Neuronal stem cell (in vitro differentiated cells): ENCODE measurements at regions not wholly inside any gene's neighbourhood (a gene's known extent, or its start where the extent isn't known, plus 50 kb on each side); places are given as distances from the start of the nearest gene placed in this dataset.

ENCODE experiments used
- DNase-seq: peaks from one replicate; pipeline ENCODE4 v3.0.0-alpha.2; 2013; ENCODE audit warnings: low spot score
- H2AFZ ChIP-seq: one replicate; pipeline ENCODE4 v1.6.1; 2013; ENCODE audit warnings: mild to moderate bottlenecking, low read length, inconsistent platforms
- H2AK5ac ChIP-seq: 2 replicates; pipeline ENCODE4 v1.6.1; 2013; ENCODE audit warnings: low read depth, mild to moderate bottlenecking, inconsistent platforms, low read length, moderate library complexity, mixed read lengths
- H2BK120ac ChIP-seq: 2 replicates; pipeline ENCODE4 v1.6.1; 2013; ENCODE audit warnings: low read depth, mild to moderate bottlenecking, inconsistent platforms, low read length, moderate library complexity, mixed read lengths
- H2BK12ac ChIP-seq: one replicate; pipeline ENCODE4 v1.6.1; 2013; ENCODE audit warnings: low read length, inconsistent platforms
- H2BK15ac ChIP-seq: 2 replicates; pipeline ENCODE4 v1.6.1; 2013; ENCODE audit warnings: mild to moderate bottlenecking, low read length, inconsistent platforms, mixed read lengths
- H2BK5ac ChIP-seq: one replicate; pipeline ENCODE4 v1.6.1; 2013; ENCODE audit warnings: inconsistent platforms, mild to moderate bottlenecking, low read length, moderate library complexity
- H3K14ac ChIP-seq: one replicate; pipeline ENCODE4 v1.6.1; 2013; ENCODE audit warnings: low read length, inconsistent platforms
- H3K18ac ChIP-seq: 2 replicates; pipeline ENCODE4 v1.6.1; 2013; ENCODE audit warnings: low read length, inconsistent platforms
- H3K23ac ChIP-seq: 2 replicates; pipeline ENCODE4 v1.6.1; 2013; ENCODE audit warnings: low read depth, mild to moderate bottlenecking, mixed read lengths, low read length, inconsistent platforms; ENCODE audit not compliant: poor library complexity
- H3K27ac ChIP-seq: replicated peaks from 3 replicates; pipeline ENCODE4 v1.5.1; 2013; ENCODE audit warnings: low read length, inconsistent platforms
- H3K27me3 ChIP-seq, 3 experiments: 2 replicates each; pipeline ENCODE4 v1.6.1; 2013; ENCODE audit warnings: low read length in 3 of 3, mild to moderate bottlenecking in 2 of 3, inconsistent platforms in 1 of 3, low read depth in 1 of 3, mixed read lengths in 1 of 3, moderate library complexity in 1 of 3; ENCODE audit not compliant: control insufficient read depth in 3 of 3, insufficient read depth in 3 of 3
- H3K36me3 ChIP-seq, 2 donors: replicated peaks in 1 of 2; 2 replicates each; pipeline ENCODE4 v1.6.1; 2013; ENCODE audit warnings: low read length in 2 of 2; ENCODE audit not compliant: control insufficient read depth in 2 of 2, insufficient read depth in 2 of 2
- H3K4ac ChIP-seq: 2 replicates; pipeline ENCODE4 v1.6.1; 2013; ENCODE audit warnings: inconsistent platforms, mild to moderate bottlenecking, low read length, moderate library complexity
- H3K4me1 ChIP-seq, 2 donors: 1 replicate in 1 of 2; 2 replicates in 1 of 2; pipeline ENCODE4 v1.6.1; 2013; ENCODE audit warnings: low read length in 2 of 2, low read depth in 1 of 2; ENCODE audit not compliant: control insufficient read depth in 2 of 2, insufficient read depth in 1 of 2
- H3K4me2 ChIP-seq: one replicate; pipeline ENCODE4 v1.6.1; 2013; ENCODE audit warnings: mild to moderate bottlenecking, low read length, inconsistent platforms; ENCODE audit not compliant: insufficient read depth, poor library complexity, severe bottlenecking
- H3K4me3 ChIP-seq, 2 donors: 2 replicates each; pipeline ENCODE4 v1.5.1; 2013; ENCODE audit warnings: low read length in 2 of 2, mild to moderate bottlenecking in 2 of 2, inconsistent platforms in 1 of 2, moderate library complexity in 1 of 2
- H3K79me1 ChIP-seq: one replicate; pipeline ENCODE4 v1.6.1; 2013; ENCODE audit warnings: low read depth, mild to moderate bottlenecking, inconsistent platforms, low read length, moderate library complexity
- H3K9ac ChIP-seq: one replicate; pipeline ENCODE4 v1.6.1; 2013; ENCODE audit warnings: mild to moderate bottlenecking, low read depth, low read length, inconsistent platforms; ENCODE audit not compliant: poor library complexity
- H3K9me3 ChIP-seq, 2 donors: replicated peaks in 1 of 2; 2 replicates each; pipeline versions ENCODE3 to v1.6.1; 2013; ENCODE audit warnings: low read length in 2 of 2, mild to moderate bottlenecking in 2 of 2, inconsistent platforms in 1 of 2, low read depth in 1 of 2, mixed read lengths in 1 of 2, moderate library complexity in 1 of 2; ENCODE audit not compliant: control insufficient read depth in 2 of 2, insufficient read depth in 1 of 2
- H4K8ac ChIP-seq: one replicate; pipeline ENCODE4 v1.6.1; 2013; ENCODE audit warnings: low read depth, mild to moderate bottlenecking, inconsistent platforms, low read length, moderate library complexity
- H4K91ac ChIP-seq: one replicate; pipeline ENCODE4 v1.6.1; 2013; ENCODE audit warnings: low read length, low read depth, mild to moderate bottlenecking, inconsistent platforms; ENCODE audit not compliant: poor library complexity
- WGBS, 2 donors: extraction: QIAGEN DNeasy Blood & Tissue Kit; methylation state at CpG; one replicate each; pipeline ENCODE4 v1.1.7; 2013; ENCODE audit warnings: missing lambda C conversion rate in 2 of 2, mixed read lengths in 1 of 2; ENCODE audit not compliant: insufficient read length in 2 of 2, insufficient replicate concordance in 1 of 2; ENCODE audit errors: extremely low coverage in 2 of 2; 5-methylcytosine and 5-hydroxymethylcytosine counted together

- no peak overlapping the region for H3K23ac ChIP-seq
- H3K79me1 ChIP-seq, result peaks cover 2% of the 10 kb centered on the region
- no peaks in the 10 kb centered on the region for H3K36me3 ChIP-seq
- no peak for DNase-seq
- H3K4ac ChIP-seq, result no peak overlapping the region
- H4K91ac ChIP-seq, result no peak overlapping the region
- H2AFZ ChIP-seq, result no peak overlapping the region
- no CpG with 5 or more reads among the region's 1 CpG for WGBS, 2 donors
- no peaks in the 10 kb centered on the region for H3K4me1 ChIP-seq
- H2BK15ac ChIP-seq, result no peak overlapping the region
- H3K9me3 ChIP-seq, result no peaks in the 10 kb centered on the region
- no peak overlapping the region for H3K14ac ChIP-seq
- H3K18ac ChIP-seq, result no peak overlapping the region
- H3K4me2 ChIP-seq, result no peak overlapping the region
- no peak overlapping the region for H2BK120ac ChIP-seq
- no peak overlapping the region for H3K4me3 ChIP-seq
- H3K27ac ChIP-seq, result no peak overlapping the region
- H4K8ac ChIP-seq, result no peak overlapping the region
- H2AK5ac ChIP-seq, result no peak overlapping the region
- no peak overlapping the region for H2BK5ac ChIP-seq
- H3K27me3 ChIP-seq, result no peaks in the 10 kb centered on the region
- no peak overlapping the region for H2BK12ac ChIP-seq
- no peak overlapping the region for H3K9ac ChIP-seq
These were observed 899.7 kb upstream of the VRK2 start for GRCh38 chr2:57146951-57147350.

DNA sequence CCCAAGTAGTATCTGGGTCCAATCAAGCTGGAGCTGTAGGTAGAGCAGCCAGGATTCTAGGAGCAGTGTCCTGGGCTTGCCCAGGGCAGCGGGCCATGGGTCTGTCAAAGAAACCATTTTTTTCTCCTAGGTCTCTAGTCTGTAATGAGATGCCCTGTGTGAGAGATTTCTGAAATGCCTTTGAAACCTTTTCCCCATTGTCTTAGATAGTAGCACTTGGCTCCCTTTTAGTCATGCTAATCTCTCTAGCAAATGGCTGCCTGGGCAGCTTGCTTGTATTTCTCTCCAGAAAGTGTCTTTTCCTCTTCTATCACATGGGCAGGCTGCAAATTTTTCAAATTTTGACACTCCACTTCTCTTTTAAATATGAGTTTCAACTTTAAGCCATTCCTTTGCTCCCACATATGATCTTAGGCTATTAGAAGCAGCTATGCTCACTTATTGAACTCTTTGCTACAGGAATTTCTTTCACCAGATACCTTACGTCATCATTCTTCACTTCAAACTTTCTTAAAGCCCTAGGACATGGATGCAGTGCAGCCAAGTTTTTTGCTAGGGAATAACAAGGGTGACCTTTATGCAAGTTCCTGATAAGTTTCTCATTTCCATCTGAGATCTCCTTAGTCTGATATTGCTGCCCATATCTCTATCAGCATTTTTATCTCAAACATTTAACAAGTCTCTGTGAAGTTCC is 890.2 kb upstream of the VRK2 start:
- Histone ChIP-seq H2BK5ac (no peak overlapping the region), H3K27me3 (no peaks in the 10 kb centered on the region), H3K18ac (no peak overlapping the region), H2AK5ac (no peak overlapping the region), H4K8ac (no peak overlapping the region), H3K79me1 (no peaks in the 10 kb centered on the region), H2BK12ac (no peak overlapping the region), H3K4me2 (no peak overlapping the region), H2BK120ac (no peak overlapping the region), H3K4me1 (no peaks in the 10 kb centered on the region), H2AFZ (no peak overlapping the region), H3K9me3 (peaks cover 0 to 2% of the 10 kb centered on the region in 2 donors), H3K4me3 (no peak overlapping the region), H3K14ac (no peak overlapping the region), H3K23ac (no peak overlapping the region), H3K9ac (no peak overlapping the region), H4K91ac (no peak overlapping the region), H2BK15ac (no peak overlapping the region), H3K27ac (no peak overlapping the region), H3K36me3 (no peaks in the 10 kb centered on the region), H3K4ac (no peak overlapping the region)
- no peak for DNase-seq
- no CpG with 5 or more reads among the region's 2 CpGs for WGBS, 2 donors

- Histone ChIP-seq H3K27me3 (no peaks in the 10 kb centered on the region), H3K18ac (no peak overlapping the region), H2BK15ac (no peak overlapping the region), H2BK120ac (no peak overlapping the region), H3K9ac (no peak overlapping the region), H3K23ac (no peak overlapping the region), H4K91ac (no peak overlapping the region), H3K4ac (no peak overlapping the region), H2BK5ac (no peak overlapping the region), H2BK12ac (no peak overlapping the region), H3K4me2 (no peak overlapping the region), H3K27ac (no peak overlapping the region), H2AFZ (no peak overlapping the region), H3K9me3 (peaks cover 0 to 2% of the 10 kb centered on the region in 2 donors), H3K79me1 (no peaks in the 10 kb centered on the region), H3K14ac (no peak overlapping the region), H3K4me3 (no peak overlapping the region), H4K8ac (no peak overlapping the region), H3K4me1 (no peaks in the 10 kb centered on the region), H2AK5ac (no peak overlapping the region), H3K36me3 (no peaks in the 10 kb centered on the region)
- WGBS, 2 donors, result no CpG with 5 or more reads among the region's 2 CpGs
- DNase-seq, result no peak
These were observed 885.6 kb upstream of the VRK2 start for GRCh38 chr2:57160976-57161375.

GRCh38 chr2:57177176-57177575 is 869.4 kb upstream of the VRK2 start:
- Histone ChIP-seq H3K14ac (no peak overlapping the region), H2AK5ac (no peak overlapping the region), H2AFZ (no peak overlapping the region), H3K4me2 (no peak overlapping the region), H3K27me3 (no peaks in the 10 kb centered on the region), H3K27ac (no peak overlapping the region), H3K4ac (no peak overlapping the region), H3K9ac (no peak overlapping the region), H3K36me3 (no peaks in the 10 kb centered on the region), H3K9me3 (no peaks in the 10 kb centered on the region), H3K18ac (no peak overlapping the region), H2BK12ac (no peak overlapping the region), H3K4me3 (no peak overlapping the region), H3K4me1 (no peaks in the 10 kb centered on the region), H2BK15ac (no peak overlapping the region), H3K23ac (no peak overlapping the region), H2BK120ac (no peak overlapping the region), H4K91ac (no peak overlapping the region), H2BK5ac (no peak overlapping the region), H3K79me1 (no peaks in the 10 kb centered on the region), H4K8ac (no peak overlapping the region)
- WGBS, 2 donors, result no CpG with 5 or more reads among the region's 1 CpG
- DNase-seq, result no peak
